HG02938 (cell line): ENCODE measurements at regions not wholly inside any gene's neighbourhood (a gene's known extent, or its start where the extent isn't known, plus 50 kb on each side); places are given as distances from the start of the nearest gene placed in this dataset.
"Not testable (repeated sequence)": the region's sequence is repeated elsewhere in the genome, so short reads cannot be mapped to it uniquely, and the experiment has no call there.

Experiments used
- ATAC-seq: cut with Tn5 transposase; IDR thresholded peaks from one replicate; pipeline ENCODE4 v1.9.1; 2021; ENCODE audit warnings: mild to moderate bottlenecking, moderate library complexity; ENCODE audit not compliant: unreplicated experiment

- ATAC-seq = no peak
Measured at GRCh38 chrX:128653524-128654060, 601.4 kb upstream of the ACTRT1 start.

- no peak for ATAC-seq
Measured at GRCh38 chrX:128650326-128650725, 598.1 kb upstream of the ACTRT1 start.

- ATAC-seq = no peak
Measured at GRCh38 chrX:128634754-128635153, 582.6 kb upstream of the ACTRT1 start.

- ATAC-seq = no peak
Measured at GRCh38 chrX:128623361-128623760, 571.2 kb upstream of the ACTRT1 start.

- no peak for ATAC-seq
Measured at GRCh38 chrX:128622296-128622695, 570.1 kb upstream of the ACTRT1 start.

GRCh38 chrX:128619490-128619889 is 567.3 kb upstream of the ACTRT1 start:
- ATAC-seq = no peak

GRCh38 chrX:128616933-128617332 is 564.7 kb upstream of the ACTRT1 start:
- ATAC-seq = no peak

- not testable (repeated sequence) for ATAC-seq
Measured at GRCh38 chrX:128606817-128607216, 554.6 kb upstream of the ACTRT1 start.

- not testable (repeated sequence) for ATAC-seq
Measured at GRCh38 chrX:128606357-128606756, 554.2 kb upstream of the ACTRT1 start.

- no peak for ATAC-seq
Measured at GRCh38 chrX:128601706-128602105, 549.5 kb upstream of the ACTRT1 start.

GRCh38 chrX:128599632-128600031 is 547.4 kb upstream of the ACTRT1 start:
- ATAC-seq = no peak

- ATAC-seq = no peak
Measured at GRCh38 chrX:128582036-128582435, 529.8 kb upstream of the ACTRT1 start.

GRCh38 chrX:128581615-128582014 is 529.4 kb upstream of the ACTRT1 start:
- ATAC-seq = no peak

GRCh38 chrX:128543114-128543513 is 490.9 kb upstream of the ACTRT1 start:
- ATAC-seq = no peak

- no peak for ATAC-seq
Measured at GRCh38 chrX:128518508-128518907, 466.3 kb upstream of the ACTRT1 start.

- no peak for ATAC-seq
Measured at GRCh38 chrX:128517691-128518090, 465.5 kb upstream of the ACTRT1 start.

GRCh38 chrX:128504496-128504895 is 452.3 kb upstream of the ACTRT1 start:
- no peak for ATAC-seq

GRCh38 chrX:128464116-128464515 is 411.9 kb upstream of the ACTRT1 start:
- no peak for ATAC-seq

- no peak for ATAC-seq
Measured at GRCh38 chrX:128460835-128461234, 408.6 kb upstream of the ACTRT1 start.

GRCh38 chrX:128458888-128459287 is 406.7 kb upstream of the ACTRT1 start:
- no peak for ATAC-seq

- no peak for ATAC-seq
Measured at GRCh38 chrX:128457674-128458073, 405.5 kb upstream of the ACTRT1 start.

- ATAC-seq = no peak
Measured at GRCh38 chrX:128439159-128439558, 387.0 kb upstream of the ACTRT1 start.

GRCh38 chrX:128438082-128438481 is 385.9 kb upstream of the ACTRT1 start:
- no peak for ATAC-seq
